ENCODE measurements at regions not wholly inside any gene's neighbourhood (a gene's known extent, or its start where the extent isn't known, plus 50 kb on each side); places are given as distances from the start of the nearest gene placed in this dataset.

GRCh38 chr17:15890279-15890892 lies 54.5 kb upstream of the ADORA2B start:
- Mint-ChIP-seq H3K27me3 (ENCODE audit: low read depth in 3 of 3) (peaks cover 0 to 5% (median 3%) of the 10 kb centered on the region in 3 donors), H3K4me1 (peaks cover 31% of the 10 kb centered on the region), H3K36me3 (no peaks in the 10 kb centered on the region), H3K9me3 (no peaks in the 10 kb centered on the region), H3K27ac (peak overlapping the region in 1 of 7 donors; percentile 85), H3K4me3 (no peak overlapping the region)
- no peak overlapping the region for H2AFZ ChIP-seq (ENCODE audit: insufficient read depth, low read depth, low read length, poor library complexity, severe bottlenecking)
- H3K36me3 ChIP-seq (replicated peaks in 1 of 2; ENCODE audit: control insufficient read depth in 1 of 2, insufficient read depth in 2 of 2, low read length in 2 of 2), result no peaks in the 10 kb centered on the region
- H3K9me3 ChIP-seq (replicated peaks in 1 of 2; ENCODE audit: control insufficient read depth in 1 of 2, insufficient read depth in 1 of 2, low read length in 2 of 2), result no peaks in the 10 kb centered on the region
- peak overlapping the region; percentile 26 for H3K4me2 ChIP-seq (replicated peaks; ENCODE audit: extremely low read depth, low read length, poor library complexity, severe bottlenecking)
- H3K27me3 ChIP-seq (ENCODE audit: control insufficient read depth in 2 of 2, insufficient read depth in 2 of 2, low read length in 2 of 2), result no peaks in the 10 kb centered on the region
- no peak overlapping the region for H3K9ac ChIP-seq (ENCODE audit: insufficient read depth, low read length, poor library complexity, severe bottlenecking)
- peaks cover 17 to 38% of the 10 kb centered on the region in 2 donors for H3K4me1 ChIP-seq (ENCODE audit: control insufficient read depth in 1 of 2, insufficient read depth in 2 of 2, low read length in 2 of 2)
- WGBS (ENCODE audit: insufficient coverage), result 94% methylated on average over 3 of the region's 3 CpGs
- peak overlapping the region in 1 of 3 experiments; percentile 24 for H3K4me3 ChIP-seq (replicated peaks in 1 of 3; ENCODE audit: low read depth in 2 of 3, low read length in 3 of 3)
- H3K79me2 ChIP-seq (ENCODE audit: insufficient read depth, low read length), result no peaks in the 10 kb centered on the region
- intact Hi-C loops (cut with micrococcal nuclease), result loop anchor here in 1 of 2 donors (5.0 kb wide), 1 partner anchor 52 kb away; no protein-coding TSS in a partner anchor
- no peaks in the 10 kb centered on the region for H4K20me1 ChIP-seq (ENCODE audit: insufficient read depth, low read length)
- no peak for DNase-seq
- TF ChIP-seq, protein P1, sequence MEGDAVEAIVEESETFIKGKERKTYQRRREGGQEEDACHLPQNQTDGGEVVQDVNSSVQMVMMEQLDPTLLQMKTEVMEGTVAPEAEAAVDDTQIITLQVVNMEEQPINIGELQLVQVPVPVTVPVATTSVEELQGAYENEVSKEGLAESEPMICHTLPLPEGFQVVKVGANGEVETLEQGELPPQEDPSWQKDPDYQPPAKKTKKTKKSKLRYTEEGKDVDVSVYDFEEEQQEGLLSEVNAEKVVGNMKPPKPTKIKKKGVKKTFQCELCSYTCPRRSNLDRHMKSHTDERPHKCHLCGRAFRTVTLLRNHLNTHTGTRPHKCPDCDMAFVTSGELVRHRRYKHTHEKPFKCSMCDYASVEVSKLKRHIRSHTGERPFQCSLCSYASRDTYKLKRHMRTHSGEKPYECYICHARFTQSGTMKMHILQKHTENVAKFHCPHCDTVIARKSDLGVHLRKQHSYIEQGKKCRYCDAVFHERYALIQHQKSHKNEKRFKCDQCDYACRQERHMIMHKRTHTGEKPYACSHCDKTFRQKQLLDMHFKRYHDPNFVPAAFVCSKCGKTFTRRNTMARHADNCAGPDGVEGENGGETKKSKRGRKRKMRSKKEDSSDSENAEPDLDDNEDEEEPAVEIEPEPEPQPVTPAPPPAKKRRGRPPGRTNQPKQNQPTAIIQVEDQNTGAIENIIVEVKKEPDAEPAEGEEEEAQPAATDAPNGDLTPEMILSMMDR (IDR thresholded peaks at IDR 0.05), result no peak
- no peak overlapping the region for H3K27ac ChIP-seq (ENCODE audit: low read depth in 1 of 2, low read length in 2 of 2)

GRCh38 chr17:15891318-15891717 lies 53.6 kb upstream of the ADORA2B start:
- Histone ChIP-seq H3K4me1 (ENCODE audit: control insufficient read depth in 1 of 2, insufficient read depth in 2 of 2, low read length in 2 of 2) (peaks cover 13 to 28% of the 10 kb centered on the region in 2 donors), H3K79me2 (ENCODE audit: insufficient read depth, low read length) (no peaks in the 10 kb centered on the region)

More at GRCh38 chr17:15891318-15891717, 53.6 kb upstream of the ADORA2B start:
- TF ChIP-seq, protein P1 (IDR thresholded peaks at IDR 0.05), result no peak
- H3K9ac ChIP-seq (ENCODE audit: insufficient read depth, low read length, poor library complexity, severe bottlenecking), result no peak overlapping the region
- H3K9me3 ChIP-seq (replicated peaks in 1 of 2; ENCODE audit: control insufficient read depth in 1 of 2, insufficient read depth in 1 of 2, low read length in 2 of 2), result no peaks in the 10 kb centered on the region
- H3K4me2 ChIP-seq (replicated peaks; ENCODE audit: extremely low read depth, low read length, poor library complexity, severe bottlenecking), result no peak overlapping the region
- Mint-ChIP-seq H3K27me3 (ENCODE audit: low read depth in 3 of 3) (peaks cover 0 to 3% (median 3%) of the 10 kb centered on the region in 3 donors), H3K4me3 (no peak overlapping the region), H3K4me1 (peaks cover 22% of the 10 kb centered on the region), H3K9me3 (peaks cover 0 to 3% (median 0%) of the 10 kb centered on the region in 7 donors), H3K36me3 (no peaks in the 10 kb centered on the region), H3K27ac (no peak overlapping the region)
- H2AFZ ChIP-seq (ENCODE audit: insufficient read depth, low read depth, low read length, poor library complexity, severe bottlenecking), result no peak overlapping the region
- H3K27ac ChIP-seq (ENCODE audit: low read depth in 1 of 2, low read length in 2 of 2), result no peak overlapping the region
- no peaks in the 10 kb centered on the region for H4K20me1 ChIP-seq (ENCODE audit: insufficient read depth, low read length)
- intact Hi-C loops (cut with micrococcal nuclease), result loop anchor here in 1 of 2 donors (5.0 kb wide), 1 partner anchor 51 kb away; no protein-coding TSS in a partner anchor
- H3K36me3 ChIP-seq (replicated peaks in 1 of 2; ENCODE audit: control insufficient read depth in 1 of 2, insufficient read depth in 2 of 2, low read length in 2 of 2), result no peaks in the 10 kb centered on the region
- no peak overlapping the region for H3K4me3 ChIP-seq (replicated peaks in 1 of 3; ENCODE audit: low read depth in 2 of 3, low read length in 3 of 3)
- H3K27me3 ChIP-seq (ENCODE audit: control insufficient read depth in 2 of 2, insufficient read depth in 2 of 2, low read length in 2 of 2), result no peaks in the 10 kb centered on the region
- 100% methylated on average over 2 of the region's 3 CpGs for WGBS (ENCODE audit: insufficient coverage)
- DNase-seq, result no peak
